MM.1S (cell line): ENCODE measurements at regions not wholly inside any gene's neighbourhood (a gene's known extent, or its start where the extent isn't known, plus 50 kb on each side); places are given as distances from the start of the nearest gene placed in this dataset.

Source experiments
- CTCF ChIP-seq: fragments of 300-600 bp; sonication (generic); IDR thresholded peaks from 2 replicates; pipeline ENCODE4 v1.5.1; 2016; ENCODE audit warnings: antibody characterized with exemption, low read length, mixed read lengths
- EZH2 ChIP-seq: fragments of 300-600 bp; sonication (generic); optimal IDR thresholded peaks from 2 replicates; pipeline ENCODE3; 2017; ENCODE audit warnings: low read depth, mild to moderate bottlenecking, antibody characterized with exemption, low read length, mixed read lengths
- EZH2phosphoT487 ChIP-seq: fragments of 300-600 bp; sonication (generic); IDR thresholded peaks from 2 replicates; pipeline ENCODE4 v1.6.1; 2018; ENCODE audit warnings: antibody characterized with exemption, low read length

DNA sequence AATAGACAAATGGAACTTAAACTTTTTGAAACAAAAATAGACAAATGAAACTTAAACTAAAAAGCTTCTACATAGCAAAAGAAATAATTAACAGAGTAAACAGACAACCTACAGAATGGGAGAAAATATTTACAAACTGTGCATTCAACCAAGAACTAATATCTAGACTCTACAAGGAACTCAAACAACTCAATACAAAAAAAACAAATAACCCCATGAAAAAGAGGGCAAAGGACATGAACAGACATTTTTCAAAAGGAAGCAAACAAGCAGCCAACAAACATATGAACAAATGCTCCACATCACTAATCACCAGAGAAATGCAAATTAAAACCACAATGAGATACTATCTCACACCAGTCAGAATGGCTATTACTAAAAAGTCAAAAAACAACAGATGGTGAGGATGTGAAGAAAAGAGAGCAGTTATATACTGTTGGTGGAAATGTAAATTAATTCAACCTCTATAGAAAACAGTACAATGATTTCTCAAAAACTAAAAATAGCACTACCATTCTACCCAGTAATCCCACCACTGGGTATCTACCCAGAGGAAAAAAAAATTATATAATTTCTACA, 170.8 kb upstream of the RGMB start:
- TF ChIP-seq EZH2 (no peak), CTCF (no peak), EZH2phosphoT487 (no peak)
